ENCODE measurements at regions not wholly inside any gene's neighbourhood (a gene's known extent, or its start where the extent isn't known, plus 50 kb on each side); places are given as distances from the start of the nearest gene placed in this dataset.
"Not testable (repeated sequence)": the region's sequence is repeated elsewhere in the genome, so short reads cannot be mapped to it uniquely, and the experiment has no call there.

GRCh38 chr2:59827677-59828076, 725.8 kb downstream of the BCL11A start:
- H3K36me3 ChIP-seq, result no peaks in the 10 kb centered on the region
- TF ChIP-seq POLR2A (IDR thresholded peaks at IDR 0.05) (no peak), CTCF (IDR thresholded peaks at IDR 0.05) (no peak)
- no peaks in the 10 kb centered on the region for H3K27me3 ChIP-seq
- DNase-seq, result no peak
- no peaks in the 10 kb centered on the region for H3K4me1 ChIP-seq
- no peak overlapping the region for H3K27ac ChIP-seq
- H3K4me3 ChIP-seq, result no peak overlapping the region
- H3K9me3 ChIP-seq, result no peaks in the 10 kb centered on the region

- H3K36me3 ChIP-seq, result no peaks in the 10 kb centered on the region
- no peak for DNase-seq
- TF ChIP-seq CTCF (IDR thresholded peaks at IDR 0.05) (no peak), POLR2A (IDR thresholded peaks at IDR 0.05) (no peak)
- H3K27me3 ChIP-seq, result no peaks in the 10 kb centered on the region
- no peaks in the 10 kb centered on the region for H3K4me1 ChIP-seq
- H3K4me3 ChIP-seq, result no peak overlapping the region
- H3K27ac ChIP-seq, result no peak overlapping the region
- H3K9me3 ChIP-seq, result no peaks in the 10 kb centered on the region
These were observed 727.3 kb downstream of the BCL11A start for GRCh38 chr2:59826177-59826576.

GRCh38 chr2:59824314-59824713, 729.1 kb downstream of the BCL11A start:
- Histone ChIP-seq H3K36me3 (no peaks in the 10 kb centered on the region), H3K4me1 (no peaks in the 10 kb centered on the region), H3K4me3 (no peak overlapping the region), H3K27ac (no peak overlapping the region), H3K9me3 (no peaks in the 10 kb centered on the region), H3K27me3 (no peaks in the 10 kb centered on the region)
- TF ChIP-seq CTCF (IDR thresholded peaks at IDR 0.05) (no peak), POLR2A (IDR thresholded peaks at IDR 0.05) (no peak)
- DNase-seq, result no peak

- Histone ChIP-seq H3K9me3 (no peaks in the 10 kb centered on the region), H3K36me3 (no peaks in the 10 kb centered on the region), H3K4me1 (no peaks in the 10 kb centered on the region), H3K27ac (no peak overlapping the region), H3K27me3 (no peaks in the 10 kb centered on the region), H3K4me3 (no peak overlapping the region)
- DNase-seq, result no peak
- no peak for TF ChIP-seq POLR2A (IDR thresholded peaks at IDR 0.05)
- no peak for TF ChIP-seq CTCF (IDR thresholded peaks at IDR 0.05)
These were observed 737.4 kb downstream of the BCL11A start for GRCh38 chr2:59816075-59816474.

GRCh38 chr2:59810283-59810682, 743.2 kb downstream of the BCL11A start:
- not testable (repeated sequence) for H3K4me1 ChIP-seq, DNase-seq, H3K27ac ChIP-seq, H3K27me3 ChIP-seq, H3K9me3 ChIP-seq, H3K4me3 ChIP-seq, H3K36me3 ChIP-seq

- DNase-seq, result no peak
- Histone ChIP-seq H3K9me3 (no peaks in the 10 kb centered on the region), H3K4me1 (no peaks in the 10 kb centered on the region), H3K27me3 (no peaks in the 10 kb centered on the region), H3K36me3 (no peaks in the 10 kb centered on the region), H3K4me3 (no peak overlapping the region), H3K27ac (no peak overlapping the region)
- TF ChIP-seq POLR2A (IDR thresholded peaks at IDR 0.05) (no peak), CTCF (IDR thresholded peaks at IDR 0.05) (no peak)
These were observed 747.0 kb downstream of the BCL11A start for GRCh38 chr2:59806486-59806885.

Measured in Peyer's patch (tissue), 4 donors.